ENCODE measurements at regions not wholly inside any gene's neighbourhood (a gene's known extent, or its start where the extent isn't known, plus 50 kb on each side); places are given as distances from the start of the nearest gene placed in this dataset.

GRCh38 chr11:37572491-37573171, 974.6 kb upstream of the RAG2 start:
- Histone ChIP-seq H3K27me3 (ENCODE audit: low read depth) (no peaks in the 10 kb centered on the region), H3K9me3 (no peaks in the 10 kb centered on the region), H3K27ac (no peak overlapping the region), H3K4me3 (no peak overlapping the region), H3K4me1 (no peaks in the 10 kb centered on the region), H3K36me3 (no peaks in the 10 kb centered on the region)
- DNase-seq (no peak), ATAC-seq (no peak)
- intact Hi-C loops (cut with DNase I): no loop called here
- TF ChIP-seq CTCF (IDR thresholded peaks at IDR 0.05): no peak

GRCh38 chr11:37571246-37571645, 973.2 kb upstream of the RAG2 start:
- Histone ChIP-seq H3K27me3 (ENCODE audit: low read depth) (no peaks in the 10 kb centered on the region), H3K4me3 (no peak overlapping the region), H3K36me3 (no peaks in the 10 kb centered on the region), H3K4me1 (no peaks in the 10 kb centered on the region), H3K27ac (no peak overlapping the region), H3K9me3 (no peaks in the 10 kb centered on the region)
- no peak for TF ChIP-seq CTCF (IDR thresholded peaks at IDR 0.05)
- no peak for ATAC-seq
- intact Hi-C loops (cut with DNase I): no loop called here
- no peak for DNase-seq

- Histone ChIP-seq H3K4me1 (no peaks in the 10 kb centered on the region), H3K36me3 (no peaks in the 10 kb centered on the region), H3K4me3 (no peak overlapping the region), H3K27ac (no peak overlapping the region), H3K27me3 (ENCODE audit: low read depth) (no peaks in the 10 kb centered on the region), H3K9me3 (no peaks in the 10 kb centered on the region)
- intact Hi-C loops (cut with DNase I): no loop called here
- ATAC-seq: no peak
- no peak for DNase-seq
- no peak for TF ChIP-seq CTCF (IDR thresholded peaks at IDR 0.05)
Observed at GRCh38 chr11:37560991-37561390, 963.0 kb upstream of the RAG2 start.

- ATAC-seq (no peak), DNase-seq (no peak)
- no peak overlapping the region for H3K4me3 ChIP-seq
- no peak overlapping the region for H3K27ac ChIP-seq
- H3K4me1 ChIP-seq: no peaks in the 10 kb centered on the region
- no peaks in the 10 kb centered on the region for H3K36me3 ChIP-seq
- H3K9me3 ChIP-seq: no peaks in the 10 kb centered on the region
- TF ChIP-seq CTCF (IDR thresholded peaks at IDR 0.05): no peak
- no peaks in the 10 kb centered on the region for H3K27me3 ChIP-seq (ENCODE audit: low read depth)
- intact Hi-C loops (cut with DNase I): no loop called here
Observed at GRCh38 chr11:37560346-37560745, 962.3 kb upstream of the RAG2 start.

- H3K4me3 ChIP-seq: no peak overlapping the region
- no peaks in the 10 kb centered on the region for H3K9me3 ChIP-seq
- no peak overlapping the region for H3K27ac ChIP-seq
- no peaks in the 10 kb centered on the region for H3K27me3 ChIP-seq (ENCODE audit: low read depth)
- no peak for ATAC-seq
- H3K36me3 ChIP-seq: no peaks in the 10 kb centered on the region
- no peak for TF ChIP-seq CTCF (IDR thresholded peaks at IDR 0.05)
- intact Hi-C loops (cut with DNase I): no loop called here
- DNase-seq: no peak
- H3K4me1 ChIP-seq: no peaks in the 10 kb centered on the region
Observed at GRCh38 chr11:37558619-37559210, 960.7 kb upstream of the RAG2 start.
